ENCODE measurements at regions not wholly inside any gene's neighbourhood (a gene's known extent, or its start where the extent isn't known, plus 50 kb on each side); places are given as distances from the start of the nearest gene placed in this dataset.
A peak's percentile ranks its signal among the peaks of the same experiment; 100 is the strongest.

- Histone ChIP-seq H3K27me3 (peaks cover 0 to 6% (median 0%) of the 10 kb centered on the region in 4 donors), H3K9me3 (no peaks in the 10 kb centered on the region), H3K4me1 (peaks cover 5 to 24% (median 10%) of the 10 kb centered on the region in 4 donors), H3K36me3 (no peaks in the 10 kb centered on the region), H3K4me3 (no peak overlapping the region), H3K27ac (no peak overlapping the region)
- 47 to 65% methylated on average over 7 of the region's 7 CpGs for WGBS, 2 donors
- ATAC-seq (ENCODE audit: low FRiP score in 2 of 2), result no peak
- no peak for TF ChIP-seq POLR2AphosphoS5 (IDR thresholded peaks at IDR 0.05)
- no peak for TF ChIP-seq POLR2A (IDR thresholded peaks at IDR 0.05)
- TF ChIP-seq EP300 (IDR thresholded peaks at IDR 0.05), result no peak
- no peak for TF ChIP-seq CTCF (IDR thresholded peaks at IDR 0.05)
- no peak for DNase-seq
Observed at GRCh38 chr4:27085396-27085795, 224.8 kb downstream of the STIM2 start.

DNA sequence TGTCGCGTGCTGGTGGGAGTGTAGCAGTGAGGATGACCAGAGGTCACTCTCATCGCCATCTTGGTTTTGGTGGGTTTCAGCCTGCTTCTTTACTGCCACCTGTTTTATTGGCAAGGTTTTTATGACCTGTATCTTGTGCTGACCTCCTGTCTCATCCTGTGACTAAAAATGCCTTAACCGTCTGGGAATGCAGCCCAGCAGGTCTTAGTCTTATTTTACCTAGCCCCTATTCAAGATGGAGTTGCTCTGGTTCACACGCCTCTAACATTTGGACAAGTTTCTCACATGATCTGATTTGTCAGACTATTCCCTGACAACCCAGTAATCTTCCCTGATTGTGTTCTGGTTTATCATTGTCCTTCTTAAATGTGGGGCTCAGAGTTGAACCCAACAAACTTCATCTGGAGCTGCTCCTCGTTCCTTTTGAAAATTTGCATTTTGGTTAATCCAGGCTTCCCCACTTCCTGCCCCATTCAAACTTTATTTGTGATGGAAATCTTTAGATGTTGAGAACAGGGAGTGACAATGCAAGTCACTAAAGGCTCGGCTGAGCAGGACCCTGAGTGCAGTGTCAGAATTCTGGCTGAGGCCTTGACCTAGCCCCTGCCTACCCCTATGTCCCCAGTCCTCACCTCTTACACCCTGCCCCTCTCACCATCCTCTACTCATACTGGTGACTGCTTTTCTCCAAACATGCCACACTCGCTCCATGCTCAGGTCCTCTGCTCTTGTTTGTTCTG lies 226.8 kb downstream of the STIM2 start:
- Histone ChIP-seq H3K4me3 (no peak overlapping the region), H3K4me1 (peaks cover 5 to 19% (median 10%) of the 10 kb centered on the region in 4 donors), H3K9me3 (no peaks in the 10 kb centered on the region), H3K27me3 (peaks cover 0 to 6% (median 0%) of the 10 kb centered on the region in 4 donors), H3K36me3 (no peaks in the 10 kb centered on the region), H3K27ac (no peak overlapping the region)
- ATAC-seq (ENCODE audit: low FRiP score in 2 of 2), result no peak
- WGBS, 2 donors, result 87 to 93% methylated on average over 8 of the region's 8 CpGs
- TF ChIP-seq POLR2AphosphoS5 (IDR thresholded peaks at IDR 0.05) (no peak), EP300 (IDR thresholded peaks at IDR 0.05) (no peak), POLR2A (IDR thresholded peaks at IDR 0.05) (no peak), CTCF (IDR thresholded peaks at IDR 0.05) (no peak)
- no peak for DNase-seq

DNA sequence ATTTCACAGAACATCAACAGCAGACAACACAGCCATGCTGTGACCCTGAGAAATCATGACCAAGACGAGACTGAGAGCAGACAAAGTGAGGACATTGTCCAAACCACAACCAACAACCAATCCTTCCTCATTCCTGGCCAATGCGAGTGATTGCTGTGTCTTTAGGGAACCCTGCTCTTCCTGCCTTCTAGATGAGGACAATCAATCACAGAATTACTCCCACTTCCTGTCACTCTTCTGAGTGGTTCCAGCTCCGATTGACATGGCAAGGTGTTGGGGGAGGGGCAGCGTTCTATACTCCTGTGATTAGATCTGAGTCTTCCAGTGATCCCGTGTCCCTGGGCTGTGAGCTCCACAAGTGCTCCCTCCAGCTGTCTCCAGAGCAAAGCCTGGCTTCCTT lies 227.8 kb downstream of the STIM2 start:
- TF ChIP-seq CTCF (IDR thresholded peaks at IDR 0.05) (no peak), POLR2AphosphoS5 (IDR thresholded peaks at IDR 0.05) (no peak), POLR2A (IDR thresholded peaks at IDR 0.05) (no peak), EP300 (IDR thresholded peaks at IDR 0.05) (no peak)
- peak; percentile 16 to 46 for ATAC-seq (ENCODE audit: low FRiP score in 2 of 2)
- 28 to 41% methylated on average over 5 of the region's 5 CpGs for WGBS, 2 donors

GRCh38 chr4:27089186-27089585 lies 228.5 kb downstream of the STIM2 start:
- H3K27me3 ChIP-seq, result peaks cover 0 to 6% (median 0%) of the 10 kb centered on the region in 4 donors
- DNase-seq, result no peak
- no peak for ATAC-seq (ENCODE audit: low FRiP score in 2 of 2)
- WGBS, 2 donors, result 92 to 97% methylated on average over 5 of the region's 5 CpGs
- H3K4me3 ChIP-seq, result no peak overlapping the region
- H3K27ac ChIP-seq, result no peak overlapping the region
- H3K36me3 ChIP-seq, result no peaks in the 10 kb centered on the region
- peaks cover 5 to 19% (median 10%) of the 10 kb centered on the region in 4 donors for H3K4me1 ChIP-seq
- no peak for TF ChIP-seq EP300 (IDR thresholded peaks at IDR 0.05)
- TF ChIP-seq POLR2A (IDR thresholded peaks at IDR 0.05), result no peak
- TF ChIP-seq POLR2AphosphoS5 (IDR thresholded peaks at IDR 0.05), result no peak
- no peak for TF ChIP-seq CTCF (IDR thresholded peaks at IDR 0.05)
- no peaks in the 10 kb centered on the region for H3K9me3 ChIP-seq

More for the DNA sequence above, 227.8 kb downstream of the STIM2 start:
- H3K36me3 ChIP-seq, result no peaks in the 10 kb centered on the region
- peaks cover 0 to 6% (median 0%) of the 10 kb centered on the region in 4 donors for H3K27me3 ChIP-seq
- no peak overlapping the region for H3K4me3 ChIP-seq
- no peaks in the 10 kb centered on the region for H3K9me3 ChIP-seq
- H3K4me1 ChIP-seq, result peaks cover 5 to 19% (median 10%) of the 10 kb centered on the region in 4 donors
- no peak overlapping the region for H3K27ac ChIP-seq
- DNase-seq, result no peak

DNA sequence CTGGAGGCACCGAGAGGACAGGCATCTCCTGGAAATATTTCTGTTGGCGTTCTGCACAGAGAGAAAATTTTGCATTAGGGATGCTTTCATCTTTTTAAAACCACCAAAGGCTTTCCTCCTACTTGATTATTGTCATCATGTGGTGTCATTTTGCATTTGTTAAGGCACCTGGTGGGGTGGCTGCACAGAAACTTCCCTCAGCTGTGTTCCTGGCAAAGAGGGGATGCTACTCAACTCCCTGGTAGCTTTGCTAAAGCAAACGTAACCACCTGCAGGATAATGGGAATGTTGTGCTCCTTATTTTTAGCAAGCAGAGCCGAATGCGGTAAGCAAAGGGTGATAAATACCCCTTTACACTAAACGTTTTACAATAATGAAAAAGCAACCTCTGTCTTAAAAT lies 229.8 kb downstream of the STIM2 start:
- peaks cover 0 to 9% (median 1%) of the 10 kb centered on the region in 4 donors for H3K4me1 ChIP-seq
- H3K9me3 ChIP-seq, result no peaks in the 10 kb centered on the region
- TF ChIP-seq POLR2AphosphoS5 (IDR thresholded peaks at IDR 0.05) (no peak), EP300 (IDR thresholded peaks at IDR 0.05) (no peak), POLR2A (IDR thresholded peaks at IDR 0.05) (no peak), CTCF (IDR thresholded peaks at IDR 0.05) (no peak)
- DNase-seq (no peak), ATAC-seq (ENCODE audit: low FRiP score in 2 of 2) (no peak)
- H3K36me3 ChIP-seq, result no peaks in the 10 kb centered on the region
- WGBS, 2 donors, result 65 to 78% methylated on average over 6 of the region's 6 CpGs
- no peak overlapping the region for H3K27ac ChIP-seq
- no peak overlapping the region for H3K4me3 ChIP-seq
- H3K27me3 ChIP-seq, result peaks cover 0 to 1% (median 0%) of the 10 kb centered on the region in 4 donors
